Neutrophil (primary cell): ENCODE measurements at regions not wholly inside any gene's neighbourhood (a gene's known extent, or its start where the extent isn't known, plus 50 kb on each side); places are given as distances from the start of the nearest gene placed in this dataset.

Experiments
- H3K27ac ChIP-seq: fragments of 200-600 bp; sonication (generic); 2 replicates; pipeline ENCODE4 v1.5.1; 2016; ENCODE audit warnings: mild to moderate bottlenecking, moderate library complexity
- H3K27me3 ChIP-seq: fragments of 200-600 bp; sonication (generic); 2 replicates; pipeline ENCODE4 v1.6.0; 2016; ENCODE audit warnings: mild to moderate bottlenecking
- H3K36me3 ChIP-seq: fragments of 200-600 bp; sonication (generic); 2 replicates; pipeline ENCODE4 v1.5.1; 2017
- H3K4me1 ChIP-seq, 2 experiments: fragments of 200-600 bp in 1 of 2; sonication (generic) in 1 of 2; 1 replicate in 1 of 2; 2 replicates in 1 of 2; pipeline versions ENCODE4 v1.5.1 to v1.6.1; 2013 to 2016; ENCODE audit warnings: low read depth in 1 of 2, low read length in 1 of 2, mild to moderate bottlenecking in 1 of 2, moderate library complexity in 1 of 2; ENCODE audit not compliant: control insufficient read depth in 1 of 2, insufficient read depth in 1 of 2
- H3K4me3 ChIP-seq, 2 experiments: fragments of 200-600 bp in 1 of 2; sonication (generic) in 1 of 2; 1 replicate in 1 of 2; 2 replicates in 1 of 2; pipeline ENCODE4 v1.5.1; 2013 to 2016; ENCODE audit warnings: low read depth in 1 of 2, low read length in 1 of 2, mild to moderate bottlenecking in 1 of 2, moderate library complexity in 1 of 2
- H3K9me3 ChIP-seq: fragments of 200-600 bp; sonication (generic); 2 replicates; pipeline ENCODE4 v1.5.1; 2016
- TF ChIP-seq, protein P1 (sequence below): fragments of 200-600 bp; sonication (generic); IDR thresholded peaks from 2 replicates; pipeline ENCODE4 v1.5.1; 2016; ENCODE audit warnings: antibody characterized with exemption

DNA sequence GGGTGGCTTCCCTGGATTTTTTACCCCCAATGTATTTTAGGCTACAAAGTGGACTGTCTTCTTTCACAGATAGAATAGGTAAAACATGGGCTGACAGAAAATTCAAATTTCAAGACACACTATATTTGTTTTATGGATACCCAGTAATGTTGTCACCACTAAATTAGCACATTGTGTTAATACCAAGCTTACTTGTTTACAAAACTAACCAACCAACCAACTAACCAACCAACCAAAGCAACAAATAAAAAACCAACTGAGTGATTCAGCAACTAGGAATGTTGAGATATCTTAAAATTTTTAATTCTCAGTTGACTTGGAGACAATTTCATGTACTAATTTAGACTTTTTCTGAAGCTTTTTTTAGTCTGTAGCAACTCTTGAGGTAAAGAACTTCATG lies 69.3 kb upstream of the CTSC start:
- Histone ChIP-seq H3K4me3 (no peak overlapping the region), H3K27ac (no peak overlapping the region), H3K27me3 (no peaks in the 10 kb centered on the region), H3K4me1 (no peaks in the 10 kb centered on the region), H3K36me3 (no peaks in the 10 kb centered on the region), H3K9me3 (no peaks in the 10 kb centered on the region)
- TF ChIP-seq, protein P1, sequence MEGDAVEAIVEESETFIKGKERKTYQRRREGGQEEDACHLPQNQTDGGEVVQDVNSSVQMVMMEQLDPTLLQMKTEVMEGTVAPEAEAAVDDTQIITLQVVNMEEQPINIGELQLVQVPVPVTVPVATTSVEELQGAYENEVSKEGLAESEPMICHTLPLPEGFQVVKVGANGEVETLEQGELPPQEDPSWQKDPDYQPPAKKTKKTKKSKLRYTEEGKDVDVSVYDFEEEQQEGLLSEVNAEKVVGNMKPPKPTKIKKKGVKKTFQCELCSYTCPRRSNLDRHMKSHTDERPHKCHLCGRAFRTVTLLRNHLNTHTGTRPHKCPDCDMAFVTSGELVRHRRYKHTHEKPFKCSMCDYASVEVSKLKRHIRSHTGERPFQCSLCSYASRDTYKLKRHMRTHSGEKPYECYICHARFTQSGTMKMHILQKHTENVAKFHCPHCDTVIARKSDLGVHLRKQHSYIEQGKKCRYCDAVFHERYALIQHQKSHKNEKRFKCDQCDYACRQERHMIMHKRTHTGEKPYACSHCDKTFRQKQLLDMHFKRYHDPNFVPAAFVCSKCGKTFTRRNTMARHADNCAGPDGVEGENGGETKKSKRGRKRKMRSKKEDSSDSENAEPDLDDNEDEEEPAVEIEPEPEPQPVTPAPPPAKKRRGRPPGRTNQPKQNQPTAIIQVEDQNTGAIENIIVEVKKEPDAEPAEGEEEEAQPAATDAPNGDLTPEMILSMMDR = no peak

GRCh38 chr11:88405853-88406252 lies 68.3 kb upstream of the CTSC start:
- TF ChIP-seq, protein P1 = no peak
- H3K4me1 ChIP-seq = no peaks in the 10 kb centered on the region
- H3K4me3 ChIP-seq = no peak overlapping the region
- no peaks in the 10 kb centered on the region for H3K9me3 ChIP-seq
- no peak overlapping the region for H3K27ac ChIP-seq
- no peaks in the 10 kb centered on the region for H3K36me3 ChIP-seq
- H3K27me3 ChIP-seq = no peaks in the 10 kb centered on the region

DNA sequence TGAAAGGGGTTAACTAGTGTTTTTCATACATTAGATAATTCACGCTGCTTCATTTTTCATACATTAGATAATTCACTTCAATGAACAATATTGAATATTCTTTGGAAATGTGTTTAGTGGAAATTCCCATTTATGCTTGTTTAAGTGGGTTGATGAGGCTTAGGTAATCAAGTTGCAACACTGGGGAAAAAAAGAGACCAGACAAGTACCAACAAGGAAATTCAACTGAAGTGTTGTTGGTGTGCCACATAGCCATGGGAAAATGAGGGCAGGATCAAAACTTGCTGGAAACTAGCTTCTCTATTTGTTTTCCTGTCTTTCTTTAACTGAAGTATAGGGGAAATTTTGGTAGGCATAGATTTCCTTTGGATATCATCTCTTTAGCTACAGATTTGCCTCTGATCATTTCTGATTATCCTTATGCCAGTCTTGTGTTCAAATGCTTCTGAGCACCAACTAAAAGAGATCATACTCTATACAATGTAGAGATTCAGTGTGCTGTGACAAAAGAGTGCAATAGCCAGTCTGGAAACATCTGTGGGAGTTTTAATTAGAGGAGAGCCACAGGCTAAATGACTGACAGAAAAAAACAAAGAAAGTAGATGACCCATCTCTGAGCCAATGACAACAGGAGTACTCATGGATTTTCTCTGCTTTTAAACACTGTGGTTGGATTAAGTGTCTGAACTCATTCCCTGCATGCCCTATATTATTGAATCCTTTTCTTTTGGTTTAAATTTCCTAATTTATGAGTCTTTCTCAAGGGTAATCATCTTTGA lies 67.6 kb upstream of the CTSC start:
- no peaks in the 10 kb centered on the region for H3K9me3 ChIP-seq
- H3K4me3 ChIP-seq = no peak overlapping the region
- TF ChIP-seq, protein P1 = no peak
- H3K27ac ChIP-seq = no peak overlapping the region
- no peaks in the 10 kb centered on the region for H3K4me1 ChIP-seq
- H3K36me3 ChIP-seq = no peaks in the 10 kb centered on the region
- no peaks in the 10 kb centered on the region for H3K27me3 ChIP-seq

- TF ChIP-seq, protein P1 = no peak
- H3K27ac ChIP-seq = no peak overlapping the region
Observed at GRCh38 chr11:88404391-88404790, 66.9 kb upstream of the CTSC start.

GRCh38 chr11:88402784-88403183 lies 65.2 kb upstream of the CTSC start:
- no peak overlapping the region for H3K4me3 ChIP-seq
- TF ChIP-seq, protein P1 = no peak
- H3K4me1 ChIP-seq = no peaks in the 10 kb centered on the region
- no peaks in the 10 kb centered on the region for H3K27me3 ChIP-seq
- no peaks in the 10 kb centered on the region for H3K9me3 ChIP-seq
- H3K36me3 ChIP-seq = no peaks in the 10 kb centered on the region
- no peak overlapping the region for H3K27ac ChIP-seq

More at GRCh38 chr11:88404391-88404790, 66.9 kb upstream of the CTSC start:
- H3K27me3 ChIP-seq = no peaks in the 10 kb centered on the region
- H3K36me3 ChIP-seq = no peaks in the 10 kb centered on the region
- no peaks in the 10 kb centered on the region for H3K9me3 ChIP-seq
- H3K4me1 ChIP-seq = no peaks in the 10 kb centered on the region
- H3K4me3 ChIP-seq = no peak overlapping the region
